ENCODE measurements at regions not wholly inside any gene's neighbourhood (a gene's known extent, or its start where the extent isn't known, plus 50 kb on each side); places are given as distances from the start of the nearest gene placed in this dataset.

DNA sequence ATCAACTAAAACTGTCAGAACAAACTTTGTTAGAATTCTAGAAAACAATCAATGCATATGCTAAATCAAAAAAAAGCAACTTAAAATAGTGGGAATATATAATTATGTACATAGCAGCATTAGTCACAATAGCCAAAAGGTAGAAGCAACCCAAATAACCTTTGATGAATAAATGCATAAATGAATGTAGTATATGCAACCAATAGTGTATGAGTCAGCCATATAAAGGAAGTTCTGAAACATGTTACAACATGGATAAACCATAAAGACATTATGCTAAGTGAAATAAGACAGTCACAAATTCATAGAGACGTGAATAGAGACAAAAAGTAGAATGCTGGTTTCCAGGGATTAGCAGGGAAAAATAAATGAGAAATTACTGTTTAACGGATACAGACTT, 762.8 kb upstream of the INTU start:
- TF ChIP-seq POLR2A (IDR thresholded peaks at IDR 0.05; ENCODE audit: low read depth, low read length) (no peak), POLR2AphosphoS5 (IDR thresholded peaks at IDR 0.05; ENCODE audit: low read depth, low read length) (no peak), SPI1 (IDR thresholded peaks at IDR 0.05; ENCODE audit: low read depth, low read length) (no peak), TAF1 (IDR thresholded peaks at IDR 0.05; ENCODE audit: low read depth, low read length) (no peak), POU2F2 (IDR thresholded peaks at IDR 0.05; ENCODE audit: low read depth, low read length) (no peak)
